SK-N-SH (cell line): ENCODE measurements at regions not wholly inside any gene's neighbourhood (a gene's known extent, or its start where the extent isn't known, plus 50 kb on each side); places are given as distances from the start of the nearest gene placed in this dataset.

Source experiments
- CTCF ChIA-PET: fragments of 300-600, 350-600 bp; formaldehyde crosslinking; extraction: SDS; loops from one replicate; lab custom pipeline; 2021; lab: Yijun Ruan, JAX
- POLR2A ChIA-PET: fragments of 350-600 bp; sonication (Branson Sonifier 250); formaldehyde crosslinking; extraction: SDS; loops from one replicate; lab custom pipeline; 2020; ENCODE audit warnings: antibody characterized with exemption, inconsistent platforms; lab: Yijun Ruan, JAX
- DNase-seq: peaks from one replicate; pipeline ENCODE4 v3.0.0; 2012
- H2AFZ ChIP-seq: fragments of 200-600 bp; sonication (generic); 2 replicates; pipeline ENCODE4 v1.8.1; 2016; ENCODE audit warnings: antibody characterized with exemption, mild to moderate bottlenecking, low read depth
- H3F3A ChIP-seq: fragments of 200-600 bp; sonication (generic); replicated peaks from 2 replicates; pipeline ENCODE3; 2016; ENCODE audit warnings: antibody characterized with exemption, mild to moderate bottlenecking; ENCODE audit not compliant: insufficient read depth
- H3K27ac ChIP-seq, 2 experiments: fragments of 200-500 bp in 1 of 2; fragments of 200-600 bp in 1 of 2; sonication (Bioruptor generic) in 1 of 2; sonication (generic), shearing (Covaris generic) in 1 of 2; 2 replicates each; pipeline versions ENCODE4 v1.5.1 to v1.6.1; 2014 to 2016; ENCODE audit warnings: low read depth in 2 of 2, inconsistent platforms in 1 of 2, low read length in 1 of 2, mild to moderate bottlenecking in 1 of 2, mixed read lengths in 1 of 2
- H3K27me3 ChIP-seq: fragments of 200-600 bp; sonication (generic), shearing (Covaris generic); 2 replicates; pipeline ENCODE4 v1.6.1; 2016; ENCODE audit warnings: mixed run types; ENCODE audit not compliant: insufficient read depth
- H3K36me3 ChIP-seq, 2 experiments: fragments of 200-500 bp in 1 of 2; fragments of 200-600 bp in 1 of 2; sonication (Bioruptor generic) in 1 of 2; sonication (generic) in 1 of 2; replicated peaks in 1 of 2; 2 replicates each; pipeline versions ENCODE3 to v1.5.1; 2014 to 2016; ENCODE audit warnings: low read length in 1 of 2, mild to moderate bottlenecking in 1 of 2; ENCODE audit not compliant: insufficient read depth in 2 of 2, control insufficient read depth in 1 of 2
- H3K4me1 ChIP-seq, 2 experiments: fragments of 200-500 bp in 1 of 2; fragments of 200-600 bp in 1 of 2; sonication (Bioruptor generic) in 1 of 2; sonication (generic), shearing (Covaris generic) in 1 of 2; 2 replicates each; pipeline versions ENCODE4 v1.5.1 to v1.6.1; 2014 to 2016; ENCODE audit warnings: low read depth in 1 of 2, low read length in 1 of 2, mixed run types in 1 of 2; ENCODE audit not compliant: insufficient read depth in 2 of 2, control insufficient read depth in 1 of 2
- H3K4me2 ChIP-seq: fragments of 200-600 bp; sonication (generic), shearing (Covaris generic); 2 replicates; pipeline ENCODE4 v1.6.1; 2017; ENCODE audit warnings: mixed run types
- H3K4me3 ChIP-seq, 2 experiments: fragments of 200-500 bp in 1 of 2; fragments of 200-600 bp in 1 of 2; sonication (Bioruptor generic) in 1 of 2; sonication (generic), shearing (Covaris generic) in 1 of 2; 2 replicates each; pipeline versions ENCODE4 v1.5.1 to v1.8.1; 2014 to 2016; ENCODE audit warnings: low read depth in 2 of 2, inconsistent platforms in 1 of 2, low read length in 1 of 2, mild to moderate bottlenecking in 1 of 2, mixed read lengths in 1 of 2, moderate library complexity in 1 of 2
- H3K79me2 ChIP-seq: fragments of 200-600 bp; sonication (generic); 2 replicates; pipeline ENCODE4 v1.8.1; 2017; ENCODE audit warnings: mild to moderate bottlenecking; ENCODE audit not compliant: insufficient read depth
- H3K9ac ChIP-seq: fragments of 200-600 bp; sonication (generic); 2 replicates; pipeline ENCODE4 v1.6.1; 2017; ENCODE audit warnings: mixed run types
- H3K9me2 ChIP-seq: fragments of 200-600 bp; sonication (generic); 2 replicates; pipeline ENCODE4 v1.6.1; 2017; ENCODE audit warnings: mixed run types
- H3K9me3 ChIP-seq: fragments of 200-600 bp; sonication (generic); 2 replicates; pipeline ENCODE4 v1.6.1; 2017; ENCODE audit warnings: mixed run types, mild to moderate bottlenecking, moderate library complexity
- H4K20me1 ChIP-seq: fragments of 200-600 bp; sonication (generic); 2 replicates; pipeline ENCODE4 v1.6.1; 2017; ENCODE audit warnings: mild to moderate bottlenecking, mixed run types; ENCODE audit not compliant: insufficient read depth
- CTCF ChIP-seq: fragments of 200-600 bp; sonication (generic); IDR thresholded peaks from 2 replicates; pipeline ENCODE4 v1.6.1; 2017; ENCODE audit warnings: antibody characterized with exemption, mild to moderate bottlenecking, moderate library complexity
- EP300 ChIP-seq, 2 experiments: IDR thresholded peaks; 2 replicates each; pipeline versions ENCODE4 v1.4.0 to v1.6.1; 2012; ENCODE audit warnings: borderline replicate concordance in 1 of 2, low read depth in 1 of 2, low read length in 1 of 2
- EZH2phosphoT487 ChIP-seq: fragments of 200-600 bp; sonication (generic); IDR thresholded peaks from 2 replicates; pipeline ENCODE4 v1.6.1; 2017; ENCODE audit warnings: low read depth, mixed run types, mild to moderate bottlenecking, antibody characterized with exemption, moderate library complexity, borderline replicate concordance
- FOSL2 ChIP-seq: IDR thresholded peaks from 2 replicates; pipeline ENCODE4 v1.4.0; 2012; ENCODE audit warnings: low read depth, mild to moderate bottlenecking, moderate library complexity, borderline replicate concordance
- FOXJ3 ChIP-seq: sonication (generic); formaldehyde crosslinking; IDR thresholded peaks from 2 replicates; pipeline ENCODE4 v1.5.1; 2020; ENCODE audit warnings: mild to moderate bottlenecking, missing genetic modification reagents
- FOXM1 ChIP-seq: IDR thresholded peaks from 2 replicates; pipeline ENCODE4 v1.4.0; 2012; ENCODE audit warnings: low read depth, mild to moderate bottlenecking
- GATA2 ChIP-seq: sonication (generic); formaldehyde crosslinking; IDR thresholded peaks from 2 replicates; pipeline ENCODE4 v1.5.0; 2020; ENCODE audit warnings: mild to moderate bottlenecking, missing genetic modification reagents
- MAX ChIP-seq: IDR thresholded peaks from 2 replicates; pipeline ENCODE4 v1.4.0; 2012; ENCODE audit warnings: low read depth
- MEF2A ChIP-seq: IDR thresholded peaks from 2 replicates; pipeline ENCODE4 v1.4.0; 2012; ENCODE audit warnings: low read depth, borderline replicate concordance
- MXI1 ChIP-seq: IDR thresholded peaks from 2 replicates; pipeline ENCODE4 v1.6.1; 2012; ENCODE audit warnings: mild to moderate bottlenecking, low read depth, low read length, improper control_type of control experiment
- NFIC ChIP-seq: IDR thresholded peaks from 2 replicates; pipeline ENCODE4 v1.4.0; 2012; ENCODE audit warnings: borderline replicate concordance
- NRF1 ChIP-seq: IDR thresholded peaks from 2 replicates; pipeline ENCODE4 v1.6.1; 2012; ENCODE audit warnings: low read depth, mild to moderate bottlenecking, low read length
- PBX3 ChIP-seq: IDR thresholded peaks from 2 replicates; pipeline ENCODE4; 2012
- POLR2AphosphoS5 ChIP-seq: IDR thresholded peaks from 2 replicates; pipeline ENCODE4 v1.6.1; 2012; ENCODE audit warnings: low read depth, low read length
- RCOR1 ChIP-seq: fragments of 150-350 bp; IDR thresholded peaks from 2 replicates; pipeline ENCODE4 v1.6.1; 2017; ENCODE audit warnings: antibody characterized with exemption, low read length
- REST ChIP-seq: IDR thresholded peaks from 2 replicates; pipeline ENCODE4 v1.6.1; 2012; ENCODE audit warnings: mild to moderate bottlenecking, low read depth, low read length, moderate library complexity
- SIN3A ChIP-seq: IDR thresholded peaks from 2 replicates; pipeline ENCODE4 v1.6.1; 2012; ENCODE audit warnings: low read depth, mild to moderate bottlenecking, low read length, moderate library complexity, borderline replicate concordance
- TCF12 ChIP-seq: IDR thresholded peaks from 2 replicates; pipeline ENCODE4 v1.4.0; 2012
- TEAD4 ChIP-seq: IDR thresholded peaks from 2 replicates; pipeline ENCODE4 v1.4.0; 2012; ENCODE audit warnings: mild to moderate bottlenecking, borderline replicate concordance; ENCODE audit not compliant: insufficient read depth
- whole genome bisulfite sequencing: methylation state at CpG from one replicate; pipeline ENCODE4 v1.1.6; 2017; ENCODE audit warnings: low lambda C conversion rate; 5-methylcytosine and 5-hydroxymethylcytosine counted together

GRCh38 chrX:128862557-128862956 is 660.7 kb downstream of the SMARCA1 start:
- H2AFZ ChIP-seq = no peak overlapping the region
- 4% methylated on average over 2 of the region's 2 CpGs for WGBS
- no peak overlapping the region for H3K9ac ChIP-seq
- no peaks in the 10 kb centered on the region for H3F3A ChIP-seq
- H3K9me2 ChIP-seq = no peaks in the 10 kb centered on the region
- H3K4me3 ChIP-seq = no peak overlapping the region
- no peak overlapping the region for H3K4me2 ChIP-seq
- H3K27ac ChIP-seq = no peak overlapping the region
- POLR2A ChIA-PET = no interaction called here
- H3K27me3 ChIP-seq = no peaks in the 10 kb centered on the region
- no peaks in the 10 kb centered on the region for H3K4me1 ChIP-seq
- no peaks in the 10 kb centered on the region for H4K20me1 ChIP-seq
- H3K9me3 ChIP-seq = no peaks in the 10 kb centered on the region
- CTCF ChIA-PET = no interaction called here
- H3K36me3 ChIP-seq = no peaks in the 10 kb centered on the region
- no peak for DNase-seq
- TF ChIP-seq MEF2A = no peak
- no peak for TF ChIP-seq CTCF
- no peak for TF ChIP-seq TCF12
- no peak for TF ChIP-seq GATA2 (CRISPR knock-in tag)
- no peak for TF ChIP-seq EZH2phosphoT487
- no peak for TF ChIP-seq RCOR1
- TF ChIP-seq MAX = no peak
- no peak for TF ChIP-seq FOSL2
- TF ChIP-seq PBX3 = no peak
- TF ChIP-seq MXI1 = no peak
- TF ChIP-seq POLR2AphosphoS5 = no peak
- no peak for TF ChIP-seq FOXM1
- TF ChIP-seq NFIC = no peak
- no peak for TF ChIP-seq REST
- no peak for TF ChIP-seq FOXJ3 (CRISPR knock-in tag)
- no peak for TF ChIP-seq EP300 (IDR thresholded peaks at IDR 0.05; ENCODE audit: borderline replicate concordance in 1 of 2, low read depth in 1 of 2, low read length in 1 of 2)
- no peak for TF ChIP-seq NRF1
- no peak for TF ChIP-seq SIN3A
- TF ChIP-seq TEAD4 = no peak
- H3K79me2 ChIP-seq = no peaks in the 10 kb centered on the region
